ENCODE measurements at regions not wholly inside any gene's neighbourhood (a gene's known extent, or its start where the extent isn't known, plus 50 kb on each side); places are given as distances from the start of the nearest gene placed in this dataset.

- ATAC-seq: peak; percentile 97
- Histone ChIP-seq H3K9me3 (no peaks in the 10 kb centered on the region), H3K4me1 (no peaks in the 10 kb centered on the region), H3K4me3 (no peak overlapping the region), H3K27me3 (no peaks in the 10 kb centered on the region), H3K36me3 (no peaks in the 10 kb centered on the region), H3K27ac (no peak overlapping the region)
- TF ChIP-seq, protein P1, sequence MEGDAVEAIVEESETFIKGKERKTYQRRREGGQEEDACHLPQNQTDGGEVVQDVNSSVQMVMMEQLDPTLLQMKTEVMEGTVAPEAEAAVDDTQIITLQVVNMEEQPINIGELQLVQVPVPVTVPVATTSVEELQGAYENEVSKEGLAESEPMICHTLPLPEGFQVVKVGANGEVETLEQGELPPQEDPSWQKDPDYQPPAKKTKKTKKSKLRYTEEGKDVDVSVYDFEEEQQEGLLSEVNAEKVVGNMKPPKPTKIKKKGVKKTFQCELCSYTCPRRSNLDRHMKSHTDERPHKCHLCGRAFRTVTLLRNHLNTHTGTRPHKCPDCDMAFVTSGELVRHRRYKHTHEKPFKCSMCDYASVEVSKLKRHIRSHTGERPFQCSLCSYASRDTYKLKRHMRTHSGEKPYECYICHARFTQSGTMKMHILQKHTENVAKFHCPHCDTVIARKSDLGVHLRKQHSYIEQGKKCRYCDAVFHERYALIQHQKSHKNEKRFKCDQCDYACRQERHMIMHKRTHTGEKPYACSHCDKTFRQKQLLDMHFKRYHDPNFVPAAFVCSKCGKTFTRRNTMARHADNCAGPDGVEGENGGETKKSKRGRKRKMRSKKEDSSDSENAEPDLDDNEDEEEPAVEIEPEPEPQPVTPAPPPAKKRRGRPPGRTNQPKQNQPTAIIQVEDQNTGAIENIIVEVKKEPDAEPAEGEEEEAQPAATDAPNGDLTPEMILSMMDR (IDR thresholded peaks at IDR 0.05): peak; percentile 91
- intact Hi-C loops (cut with DNase I): loop anchor here (5.0 kb wide), 1 partner anchor 424 kb away; no protein-coding TSS in a partner anchor
- no peak for DNase-seq
These were observed 87.5 kb upstream of the PPP2R2B start for GRCh38 chr5:146965761-146966659.

- H3K4me3 ChIP-seq: no peak overlapping the region
- no peak for DNase-seq
- H3K9me3 ChIP-seq: no peaks in the 10 kb centered on the region
- H3K36me3 ChIP-seq: no peaks in the 10 kb centered on the region
- no peak overlapping the region for H3K27ac ChIP-seq
- intact Hi-C loops (cut with DNase I): loop anchor here (5.0 kb wide), 1 partner anchor 425 kb away; no protein-coding TSS in a partner anchor
- H3K27me3 ChIP-seq: no peaks in the 10 kb centered on the region
- no peak for ATAC-seq
- H3K4me1 ChIP-seq: no peaks in the 10 kb centered on the region
- TF ChIP-seq, protein P1 (IDR thresholded peaks at IDR 0.05): no peak
These were observed 89.1 kb upstream of the PPP2R2B start for GRCh38 chr5:146967646-146968045.

DNA sequence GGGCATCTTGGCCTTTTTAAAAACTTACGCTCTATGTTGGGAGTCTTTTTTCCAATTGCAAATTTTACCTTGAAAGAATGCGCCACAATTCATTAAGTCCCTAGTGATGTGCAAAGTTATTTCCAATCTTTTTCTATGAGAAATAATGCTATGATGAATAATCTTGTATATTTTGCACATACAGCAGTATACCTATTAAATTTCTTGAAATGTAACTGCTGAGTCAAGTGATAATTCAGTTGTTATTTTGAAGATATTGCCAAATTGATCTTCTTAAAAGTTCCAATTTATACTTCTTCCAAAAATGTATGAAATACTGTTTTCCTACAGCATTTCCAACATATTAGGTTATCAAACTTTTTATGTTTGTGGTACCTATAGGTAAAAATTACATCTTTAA lies 92.8 kb upstream of the PPP2R2B start:
- intact Hi-C loops (cut with DNase I): no loop called here
- TF ChIP-seq, protein P1 (IDR thresholded peaks at IDR 0.05): no peak
- Histone ChIP-seq H3K27me3 (no peaks in the 10 kb centered on the region), H3K36me3 (no peaks in the 10 kb centered on the region), H3K27ac (no peak overlapping the region), H3K4me1 (no peaks in the 10 kb centered on the region), H3K9me3 (no peaks in the 10 kb centered on the region), H3K4me3 (no peak overlapping the region)
- DNase-seq (no peak), ATAC-seq (no peak)

DNA sequence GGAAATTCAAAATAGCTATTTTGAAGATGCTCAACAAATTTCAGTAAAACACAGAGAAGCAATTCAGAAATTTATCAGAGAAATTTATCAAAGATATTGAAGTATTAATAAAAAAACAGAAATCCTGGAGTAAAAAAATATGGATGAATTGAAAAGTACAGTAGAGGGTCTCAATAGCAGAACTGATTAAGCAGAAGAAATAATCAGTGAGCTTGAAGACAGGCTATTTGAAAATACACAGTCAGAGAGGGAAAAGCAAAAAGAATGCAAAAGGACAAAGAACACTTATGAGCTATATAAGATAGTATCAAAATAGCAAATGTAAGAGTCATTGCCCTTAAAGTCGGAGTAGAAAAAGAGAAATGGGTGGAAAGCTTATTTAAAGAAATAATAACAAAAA lies 107.9 kb upstream of the PPP2R2B start:
- DNase-seq (no peak), ATAC-seq (no peak)
- TF ChIP-seq, protein P1 (IDR thresholded peaks at IDR 0.05): no peak
- H3K27me3 ChIP-seq: no peaks in the 10 kb centered on the region
- no peaks in the 10 kb centered on the region for H3K4me1 ChIP-seq
- intact Hi-C loops (cut with DNase I): no loop called here
- H3K4me3 ChIP-seq: no peak overlapping the region
- H3K9me3 ChIP-seq: peaks cover 8% of the 10 kb centered on the region
- H3K36me3 ChIP-seq: no peaks in the 10 kb centered on the region
- H3K27ac ChIP-seq: no peak overlapping the region

DNA sequence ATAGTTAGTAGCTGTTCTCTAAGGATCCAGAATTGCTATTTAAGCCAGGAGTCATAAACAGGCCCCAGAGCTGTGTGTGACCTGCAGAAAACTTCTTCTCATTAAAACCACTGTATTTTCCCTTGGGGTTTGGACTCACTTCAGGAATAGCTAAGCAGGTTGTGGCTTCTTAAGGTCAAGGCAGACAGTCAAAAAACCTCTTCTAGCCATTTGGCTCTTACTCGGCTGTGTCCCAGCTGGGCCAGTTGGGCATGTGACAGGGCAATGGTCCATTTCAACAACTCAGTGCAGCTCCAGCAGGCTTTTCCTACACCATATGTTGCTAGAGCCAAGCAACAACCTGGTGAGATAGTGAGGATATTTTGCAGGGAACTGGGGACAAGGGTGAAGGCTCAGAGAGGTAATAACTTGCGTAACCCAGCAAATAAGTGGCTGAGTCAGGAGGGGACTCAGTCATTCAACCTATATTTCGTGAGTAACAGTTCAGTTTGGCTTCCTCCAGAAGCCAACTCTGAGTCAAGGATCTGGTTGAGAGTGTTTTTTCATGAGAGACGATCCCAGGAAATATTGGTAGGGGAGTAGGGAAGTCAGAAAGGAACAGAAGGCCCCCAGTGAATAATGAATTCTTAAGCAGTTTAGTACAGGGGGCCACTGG lies 115.4 kb upstream of the PPP2R2B start:
- Histone ChIP-seq H3K4me3 (no peak overlapping the region), H3K4me1 (no peaks in the 10 kb centered on the region), H3K36me3 (no peaks in the 10 kb centered on the region), H3K27me3 (no peaks in the 10 kb centered on the region), H3K27ac (no peak overlapping the region), H3K9me3 (peaks cover 8% of the 10 kb centered on the region)
- DNase-seq (no peak), ATAC-seq (no peak)
- TF ChIP-seq, protein P1 (IDR thresholded peaks at IDR 0.05): no peak
- intact Hi-C loops (cut with DNase I): no loop called here

All from upper lobe of right lung (tissue), 1 donor.